ENCODE measurements at regions not wholly inside any gene's neighbourhood (a gene's known extent, or its start where the extent isn't known, plus 50 kb on each side); places are given as distances from the start of the nearest gene placed in this dataset.

GRCh38 chr6:7047128-7047527 is 60.6 kb upstream of the RREB1 start:
- TF ChIP-seq CTCF (IDR thresholded peaks at IDR 0.05) (no peak), ZFX (IDR thresholded peaks at IDR 0.05; ENCODE audit: borderline replicate concordance) (no peak)

All from 22Rv1 (cell line).